NCI-H2196 treated with DMSO at 0.1 percent for 48 hours (cell line): ENCODE measurements at regions not wholly inside any gene's neighbourhood (a gene's known extent, or its start where the extent isn't known, plus 50 kb on each side); places are given as distances from the start of the nearest gene placed in this dataset.

Source experiments
- DNase-seq: peaks from one replicate; lab custom pipeline; 2025; ENCODE audit not compliant: unreplicated experiment; lab: John Stamatoyannopoulos, UW

DNA sequence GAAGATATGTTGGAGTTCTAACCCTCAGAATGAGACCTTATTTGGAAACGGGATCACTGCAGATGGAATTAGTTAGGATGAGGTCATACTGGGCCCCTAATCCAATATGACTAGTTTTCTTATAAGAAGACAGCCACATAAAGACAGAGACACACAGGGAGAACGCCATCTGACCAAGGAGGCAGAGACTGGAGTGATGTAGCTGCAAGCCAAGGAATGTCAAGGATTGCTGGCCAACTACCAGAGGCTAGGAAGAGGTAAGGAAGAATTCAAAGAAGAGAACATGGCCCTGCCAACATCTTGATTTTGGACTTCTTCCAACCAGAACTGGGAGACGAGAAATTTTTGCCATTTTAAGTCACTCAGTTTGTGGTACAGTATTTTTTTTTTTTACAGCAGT lies 152.8 kb upstream of the DIPK2B start:
- no peak for DNase-seq

GRCh38 chrX:45352611-45353010 lies 151.9 kb upstream of the DIPK2B start:
- DNase-seq: no peak

DNA sequence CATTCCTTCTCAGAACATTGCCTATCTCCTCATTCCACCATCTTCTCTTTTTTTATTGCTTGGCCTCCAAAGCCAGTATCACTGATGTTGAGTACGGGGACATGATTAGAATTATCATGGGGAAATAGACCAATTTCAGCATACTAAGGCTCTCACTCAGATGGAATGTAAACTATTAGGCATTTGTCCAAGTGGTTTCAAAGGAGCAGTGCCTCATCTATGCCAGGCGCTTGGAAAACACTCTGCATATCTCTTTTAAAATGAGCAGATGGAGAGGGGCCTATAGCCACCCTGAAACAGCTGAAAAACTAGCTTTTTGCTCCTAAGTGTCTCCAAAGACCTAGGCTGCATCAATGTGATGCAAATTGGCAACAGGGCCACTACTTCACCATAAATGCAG lies 150.8 kb upstream of the DIPK2B start:
- DNase-seq: no peak

GRCh38 chrX:45348296-45348695 lies 147.6 kb upstream of the DIPK2B start:
- DNase-seq: no peak

GRCh38 chrX:45347877-45348276 lies 147.2 kb upstream of the DIPK2B start:
- no peak for DNase-seq

- no peak for DNase-seq
Observed at GRCh38 chrX:45344594-45344993, 143.9 kb upstream of the DIPK2B start.

- no peak for DNase-seq
Observed at GRCh38 chrX:45329217-45329616, 128.5 kb upstream of the DIPK2B start.

DNA sequence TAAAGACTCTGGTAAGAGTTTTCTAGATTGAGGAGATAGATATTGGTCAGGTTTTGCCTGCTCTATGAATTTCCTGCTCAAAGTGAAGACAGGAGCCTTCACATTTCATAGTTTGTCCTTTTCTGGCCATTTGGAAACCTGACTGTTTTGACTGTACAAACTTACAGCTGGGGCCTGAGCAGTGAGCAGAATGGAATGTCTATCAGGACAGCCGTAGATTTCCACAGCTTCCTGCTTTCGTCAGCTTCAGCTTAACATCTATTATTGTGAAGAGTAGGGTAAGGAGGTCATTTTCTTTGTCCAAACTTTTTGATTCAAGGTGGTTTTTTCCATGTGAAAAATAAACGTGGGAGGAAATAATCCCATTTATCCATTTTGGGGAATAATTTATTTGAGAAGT lies 124.3 kb upstream of the DIPK2B start:
- DNase-seq: no peak

DNA sequence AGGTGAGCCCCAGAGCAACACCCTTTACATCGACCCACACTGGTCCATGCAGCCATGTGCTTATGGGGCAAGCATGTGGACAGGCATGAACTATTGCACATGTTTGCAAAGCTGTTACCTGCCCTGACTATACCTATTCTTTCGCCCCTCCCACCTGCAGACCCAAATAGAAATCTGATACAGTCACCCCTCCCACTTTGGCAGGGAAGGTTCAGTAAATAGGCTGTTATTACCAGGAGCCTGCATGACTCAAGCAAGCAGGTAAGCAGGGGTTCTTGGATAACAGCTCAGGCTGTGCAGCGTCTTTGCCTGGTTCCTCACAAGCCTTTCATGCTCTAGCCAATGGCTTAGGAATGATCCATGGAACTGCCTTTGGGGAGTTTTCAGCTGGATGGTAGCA lies 122.7 kb upstream of the DIPK2B start:
- DNase-seq: no peak

- DNase-seq: no peak
Observed at GRCh38 chrX:45322820-45323219, 122.1 kb upstream of the DIPK2B start.

DNA sequence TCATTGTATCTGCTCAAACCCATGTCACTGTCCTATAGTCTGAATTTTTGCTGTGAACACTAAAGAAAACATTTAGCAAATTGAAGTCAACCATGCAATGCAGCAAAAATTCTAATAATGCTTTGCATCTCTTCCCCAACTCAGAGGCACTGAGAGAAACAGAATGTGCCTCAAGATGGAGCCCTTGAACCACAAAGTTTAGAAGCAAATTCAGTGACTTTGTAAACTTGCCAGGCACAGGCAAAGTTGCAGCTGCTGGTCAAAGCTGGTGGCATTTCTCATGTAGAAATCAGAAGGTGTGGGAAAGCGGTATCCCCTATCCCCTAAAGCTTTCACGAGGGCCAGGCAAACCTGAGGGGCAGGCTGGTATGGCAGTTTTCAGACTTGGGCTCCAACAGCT lies 121.7 kb upstream of the DIPK2B start:
- DNase-seq: peak; percentile 6

DNA sequence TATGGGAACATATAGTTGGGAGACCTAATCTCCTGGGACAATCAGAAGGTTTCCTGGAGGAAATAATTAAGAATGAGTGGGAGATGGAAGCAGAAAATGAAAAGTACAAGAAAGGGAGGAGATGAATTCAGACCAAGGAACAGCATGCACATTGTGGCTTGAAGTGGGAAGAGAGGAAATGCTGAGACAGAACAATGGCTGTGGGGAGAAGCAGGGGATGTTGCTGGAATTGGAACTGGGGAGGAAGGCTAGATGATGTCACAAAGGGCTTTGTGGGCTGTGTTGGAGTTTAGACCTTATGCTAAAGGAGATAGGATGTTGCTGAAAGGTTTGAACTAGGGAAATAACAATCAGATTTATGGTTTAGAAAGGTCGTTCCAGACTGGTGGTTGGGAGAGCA lies 119.5 kb upstream of the DIPK2B start:
- DNase-seq: no peak

- DNase-seq: no peak
Observed at GRCh38 chrX:45309801-45310200, 109.1 kb upstream of the DIPK2B start.

DNA sequence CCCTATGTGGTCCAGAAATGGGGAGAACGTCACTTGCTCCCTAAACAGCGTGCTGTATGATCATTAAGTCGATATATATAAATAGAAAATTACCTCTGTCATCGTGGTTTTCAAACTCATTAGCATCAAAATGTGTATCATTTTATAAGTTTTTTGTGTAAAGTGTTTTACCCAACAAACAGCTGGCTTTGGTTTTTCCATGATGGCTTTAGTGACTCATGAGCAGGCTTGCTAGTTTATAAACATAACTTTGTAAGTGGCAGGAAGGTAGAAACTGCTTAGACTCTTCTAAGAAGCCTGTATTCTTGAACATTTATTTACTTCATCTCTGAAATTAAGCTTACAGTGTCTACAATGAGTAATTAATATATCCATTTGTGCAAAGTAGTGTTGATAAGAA lies 108.4 kb upstream of the DIPK2B start:
- DNase-seq: no peak

- no peak for DNase-seq
Observed at GRCh38 chrX:45306794-45307193, 106.1 kb upstream of the DIPK2B start.

GRCh38 chrX:45300638-45301037 lies 100.0 kb upstream of the DIPK2B start:
- no peak for DNase-seq

GRCh38 chrX:45295259-45295986 lies 94.7 kb upstream of the DIPK2B start:
- DNase-seq: no peak

DNA sequence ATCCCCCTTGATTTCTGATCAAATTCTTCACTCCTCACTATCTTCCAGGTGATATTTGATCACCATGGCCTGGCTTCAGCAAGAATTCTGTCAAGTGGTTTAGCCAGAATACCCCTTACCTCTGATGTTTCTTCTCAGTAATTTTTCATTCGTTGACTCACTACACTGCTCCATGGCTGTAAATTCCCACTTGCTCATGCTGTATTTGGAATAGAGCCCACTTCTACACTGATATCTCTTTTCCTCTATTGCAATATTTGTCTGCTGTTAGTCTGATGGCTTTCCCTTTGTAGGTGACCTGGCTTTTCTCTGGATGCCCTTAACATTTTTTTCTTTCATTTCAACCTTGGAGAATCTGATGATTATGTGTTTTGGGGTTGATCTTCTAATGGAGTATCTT lies 73.9 kb upstream of the DIPK2B start:
- no peak for DNase-seq

GRCh38 chrX:45267007-45267406 lies 66.3 kb upstream of the DIPK2B start:
- DNase-seq: no peak

GRCh38 chrX:45266456-45266855 lies 65.8 kb upstream of the DIPK2B start:
- no peak for DNase-seq

- DNase-seq: no peak
Observed at GRCh38 chrX:45264865-45265264, 64.2 kb upstream of the DIPK2B start.

DNA sequence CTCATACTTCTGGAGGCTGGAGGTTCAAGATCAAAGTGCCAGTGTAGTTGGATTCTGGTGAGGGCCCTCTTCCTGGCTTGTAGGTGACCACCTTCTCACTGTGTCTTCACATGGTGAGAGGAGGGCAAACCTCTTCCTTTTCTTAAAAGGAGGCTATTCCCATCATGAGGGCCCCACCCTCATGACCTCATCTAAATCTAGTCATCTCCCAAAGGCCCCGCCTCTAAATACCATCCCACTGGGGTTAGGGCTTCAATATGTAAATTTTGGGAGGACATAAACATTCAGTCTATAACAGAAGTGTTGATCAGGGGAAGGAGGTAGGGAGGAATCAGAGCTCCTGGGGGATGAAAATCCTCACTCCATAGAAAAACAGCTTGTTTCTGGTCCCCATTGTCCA lies 60.8 kb upstream of the DIPK2B start:
- no peak for DNase-seq

GRCh38 chrX:45261005-45261404 lies 60.3 kb upstream of the DIPK2B start:
- no peak for DNase-seq
